ENCODE measurements at regions not wholly inside any gene's neighbourhood (a gene's known extent, or its start where the extent isn't known, plus 50 kb on each side); places are given as distances from the start of the nearest gene placed in this dataset.

- H3K36me3 ChIP-seq = no peaks in the 10 kb centered on the region
- no peak for ATAC-seq (ENCODE audit: insufficient number of reproducible peaks, low FRiP score, low read depth)
- no peak for DNase-seq (ENCODE audit: low spot score)
- no peak overlapping the region for H3K4me3 ChIP-seq
- no peak for TF ChIP-seq CTCF (IDR thresholded peaks at IDR 0.05)
- no peaks in the 10 kb centered on the region for H3K9me3 ChIP-seq
- H3K27me3 ChIP-seq (replicated peaks; ENCODE audit: insufficient read depth) = no peaks in the 10 kb centered on the region
- H3K4me1 ChIP-seq (ENCODE audit: control insufficient read depth in 1 of 2, low read depth in 2 of 2) = no peaks in the 10 kb centered on the region
- no peak overlapping the region for H3K27ac ChIP-seq
Measured at GRCh38 chr4:18512718-18513117, 491.2 kb upstream of the LCORL start.

- H3K9me3 ChIP-seq = no peaks in the 10 kb centered on the region
- ATAC-seq (ENCODE audit: insufficient number of reproducible peaks, low FRiP score, low read depth) = no peak
Measured at GRCh38 chr4:18511727-18512126, 490.2 kb upstream of the LCORL start.

GRCh38 chr4:18508786-18509185 is 487.2 kb upstream of the LCORL start:
- DNase-seq (ENCODE audit: low spot score) = no peak
- Histone ChIP-seq H3K27me3 (replicated peaks; ENCODE audit: insufficient read depth) (no peaks in the 10 kb centered on the region), H3K36me3 (no peaks in the 10 kb centered on the region), H3K4me1 (ENCODE audit: control insufficient read depth in 1 of 2, low read depth in 2 of 2) (no peaks in the 10 kb centered on the region), H3K4me3 (no peak overlapping the region), H3K9me3 (no peaks in the 10 kb centered on the region), H3K27ac (no peak overlapping the region)
- ATAC-seq (ENCODE audit: insufficient number of reproducible peaks, low FRiP score, low read depth) = no peak
- no peak for TF ChIP-seq CTCF (IDR thresholded peaks at IDR 0.05)

More at GRCh38 chr4:18511727-18512126, 490.2 kb upstream of the LCORL start:
- H3K4me1 ChIP-seq (ENCODE audit: control insufficient read depth in 1 of 2, low read depth in 2 of 2) = no peaks in the 10 kb centered on the region
- no peak overlapping the region for H3K4me3 ChIP-seq
- no peaks in the 10 kb centered on the region for H3K27me3 ChIP-seq (replicated peaks; ENCODE audit: insufficient read depth)
- H3K27ac ChIP-seq = no peak overlapping the region
- DNase-seq (ENCODE audit: low spot score) = no peak
- no peaks in the 10 kb centered on the region for H3K36me3 ChIP-seq
- no peak for TF ChIP-seq CTCF (IDR thresholded peaks at IDR 0.05)

GRCh38 chr4:18480928-18481327 is 459.4 kb upstream of the LCORL start:
- H3K36me3 ChIP-seq = no peaks in the 10 kb centered on the region

GRCh38 chr4:18480342-18480741 is 458.8 kb upstream of the LCORL start:
- H3K36me3 ChIP-seq = no peaks in the 10 kb centered on the region
- no peaks in the 10 kb centered on the region for H3K9me3 ChIP-seq
- DNase-seq (ENCODE audit: low spot score) (no peak), ATAC-seq (ENCODE audit: insufficient number of reproducible peaks, low FRiP score, low read depth) (no peak)
- no peak for TF ChIP-seq CTCF (IDR thresholded peaks at IDR 0.05)
- H3K4me3 ChIP-seq = no peak overlapping the region
- H3K4me1 ChIP-seq (ENCODE audit: control insufficient read depth in 1 of 2, low read depth in 2 of 2) = no peaks in the 10 kb centered on the region
- H3K27me3 ChIP-seq (replicated peaks; ENCODE audit: insufficient read depth) = no peaks in the 10 kb centered on the region
- H3K27ac ChIP-seq = no peak overlapping the region

More at GRCh38 chr4:18480928-18481327, 459.4 kb upstream of the LCORL start:
- Histone ChIP-seq H3K4me1 (ENCODE audit: control insufficient read depth in 1 of 2, low read depth in 2 of 2) (no peaks in the 10 kb centered on the region), H3K27me3 (replicated peaks; ENCODE audit: insufficient read depth) (no peaks in the 10 kb centered on the region), H3K27ac (no peak overlapping the region), H3K9me3 (no peaks in the 10 kb centered on the region), H3K4me3 (no peak overlapping the region)
- DNase-seq (ENCODE audit: low spot score) = no peak
- TF ChIP-seq CTCF (IDR thresholded peaks at IDR 0.05) = no peak
- no peak for ATAC-seq (ENCODE audit: insufficient number of reproducible peaks, low FRiP score, low read depth)
